ENCODE measurements at regions not wholly inside any gene's neighbourhood (a gene's known extent, or its start where the extent isn't known, plus 50 kb on each side); places are given as distances from the start of the nearest gene placed in this dataset.
"Not testable (repeated sequence)": the region's sequence is repeated elsewhere in the genome, so short reads cannot be mapped to it uniquely, and the experiment has no call there.

DNA sequence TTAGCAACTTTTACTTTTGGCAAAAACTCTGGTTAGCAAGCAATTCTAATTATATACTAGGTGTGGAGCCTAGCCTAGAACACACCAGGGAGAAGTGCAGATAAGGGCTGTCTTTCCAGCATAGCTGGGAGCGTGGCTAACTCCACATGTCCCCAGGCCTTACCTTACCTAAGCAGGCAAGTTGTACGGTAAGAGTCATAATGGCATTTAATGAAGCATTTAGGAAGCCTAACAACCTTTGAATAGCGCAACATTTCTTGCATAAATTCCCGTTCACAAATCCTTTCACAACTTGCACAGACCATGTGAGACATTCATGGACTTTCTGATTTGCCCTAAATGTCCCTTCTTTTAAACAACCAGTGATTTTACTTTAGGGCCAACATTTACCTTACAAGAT lies 917.4 kb upstream of the ACO1 start:
- DNase-seq (ENCODE audit: extremely low spot score, insufficient read length, low read depth) (no peak), FAIRE-seq (no peak)

DNA sequence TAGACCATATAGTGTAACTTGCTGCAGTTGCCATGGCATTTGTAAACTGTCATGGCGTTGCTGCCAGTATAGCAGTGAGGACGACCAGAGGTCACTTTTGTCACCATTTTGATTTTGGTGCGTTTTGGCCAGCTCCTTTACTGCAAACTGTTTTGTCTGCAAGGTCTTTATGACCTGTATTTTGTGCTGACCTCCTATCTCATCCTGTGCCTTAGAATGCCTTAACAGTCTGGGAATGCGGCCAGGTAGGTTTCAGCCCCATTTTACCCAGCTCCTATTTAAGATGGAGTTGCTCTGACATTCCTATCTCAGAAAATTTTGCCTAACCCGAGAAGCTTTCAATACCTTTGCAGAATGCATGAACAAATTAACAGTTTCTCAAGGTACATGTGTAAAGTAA lies 914.4 kb upstream of the ACO1 start:
- DNase-seq (ENCODE audit: extremely low spot score, insufficient read length, low read depth) (no peak), FAIRE-seq (no peak)

DNA sequence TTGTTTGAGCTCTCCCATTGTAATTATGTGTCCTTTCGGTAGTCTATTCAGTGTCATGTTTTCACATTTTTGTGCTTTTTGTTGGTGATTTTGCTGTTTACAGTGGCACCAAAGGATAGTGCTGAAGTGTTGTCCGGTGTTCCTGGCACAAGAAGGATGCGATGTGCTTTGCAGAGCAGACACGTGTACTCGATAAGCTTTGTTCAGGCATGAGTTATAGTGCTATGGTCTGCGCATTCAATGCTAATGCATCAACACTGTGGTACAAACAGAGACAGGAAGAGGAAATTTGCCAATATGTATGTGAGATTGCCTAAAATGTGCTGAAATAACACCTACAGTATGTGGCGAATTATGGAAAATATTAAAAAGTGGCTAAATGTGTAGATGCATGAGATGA lies 913.4 kb upstream of the ACO1 start:
- DNase-seq (ENCODE audit: extremely low spot score, insufficient read length, low read depth), result no peak
- FAIRE-seq, result no peak

DNA sequence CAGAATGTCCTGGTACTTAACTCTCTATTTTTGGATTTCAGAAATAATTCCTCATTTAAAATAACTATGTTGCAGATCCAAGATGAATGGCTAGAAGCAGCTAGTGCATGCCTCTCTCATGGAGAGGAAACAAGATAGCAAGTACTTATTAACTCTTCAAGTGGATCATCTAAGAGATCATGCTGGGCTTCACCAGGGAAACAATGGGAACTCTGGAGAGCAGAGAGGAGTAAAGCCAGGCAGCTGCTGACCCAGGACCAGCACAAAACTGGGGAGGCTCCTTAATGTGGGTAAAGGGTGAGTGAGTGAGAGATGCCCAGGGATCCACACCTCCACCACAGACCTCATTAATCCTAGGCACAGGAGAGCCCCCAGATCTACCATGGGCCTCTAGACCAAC lies 897.8 kb upstream of the ACO1 start:
- DNase-seq (ENCODE audit: extremely low spot score, insufficient read length, low read depth) (no peak), FAIRE-seq (no peak)

DNA sequence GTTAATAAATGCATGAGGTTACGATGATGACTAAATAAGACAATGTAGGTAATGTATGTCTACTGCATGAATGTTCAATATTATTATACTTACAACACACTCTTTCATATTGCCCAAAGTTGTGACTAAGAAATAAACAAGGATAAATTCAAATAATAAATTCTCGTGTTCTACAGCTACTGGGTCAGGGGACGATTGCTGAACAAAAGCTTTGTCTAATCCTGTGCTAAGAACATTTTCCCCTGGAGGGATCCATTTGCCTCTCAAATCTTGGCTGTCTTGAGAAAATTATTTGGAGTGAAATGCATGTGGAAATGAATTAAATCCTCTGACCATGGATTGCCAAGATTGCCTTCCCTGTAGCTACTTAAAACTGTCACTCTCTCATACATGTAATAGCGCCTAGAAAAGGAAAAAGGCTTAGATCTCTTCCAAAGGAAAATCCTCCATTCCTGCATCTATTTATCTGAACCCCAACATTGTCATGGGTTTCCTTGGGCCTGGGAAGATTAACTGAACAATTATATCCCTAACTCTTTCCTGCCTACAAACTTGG lies 893.8 kb upstream of the ACO1 start:
- DNase-seq (ENCODE audit: extremely low spot score, insufficient read length, low read depth), result no peak
- no peak for FAIRE-seq

DNA sequence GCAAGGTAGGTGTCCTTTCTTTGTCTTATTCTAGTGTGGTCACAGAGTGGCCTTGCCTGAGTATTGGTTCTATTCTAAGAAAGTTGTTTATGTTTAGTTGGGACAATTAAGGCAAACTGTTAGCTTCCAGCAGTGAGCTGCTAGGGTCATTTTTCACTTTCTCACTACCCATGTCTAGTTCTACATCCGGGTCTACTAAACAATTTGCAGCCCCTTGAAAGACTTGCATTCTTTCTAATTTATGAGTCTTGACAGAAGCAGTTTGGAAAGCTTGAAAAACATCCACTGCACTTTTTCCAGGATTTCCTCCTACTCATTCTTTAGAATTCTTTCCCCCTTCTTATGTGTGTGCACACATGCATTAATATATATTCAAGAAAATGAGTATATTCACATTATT lies 892.2 kb upstream of the ACO1 start:
- FAIRE-seq (no peak), DNase-seq (ENCODE audit: extremely low spot score, insufficient read length, low read depth) (no peak)

DNA sequence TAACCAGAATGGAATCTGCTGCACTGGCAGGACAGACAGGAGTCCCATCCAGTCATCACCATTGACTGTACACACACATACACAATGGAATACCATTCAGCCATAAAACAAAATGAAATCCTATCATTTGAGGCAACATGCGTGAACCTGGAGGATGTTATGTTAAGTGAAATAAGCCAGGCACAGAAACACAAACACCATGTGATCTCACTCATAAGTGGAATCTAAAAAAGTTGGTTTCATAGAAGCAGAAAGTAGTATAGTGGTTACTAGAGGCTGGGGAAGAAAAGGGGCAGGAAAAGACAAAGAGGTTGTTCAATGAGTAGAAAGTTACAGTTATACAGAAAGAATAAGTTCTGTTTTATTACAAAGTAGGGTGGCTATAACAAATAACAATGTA lies 884.0 kb upstream of the ACO1 start:
- DNase-seq (ENCODE audit: extremely low spot score, insufficient read length, low read depth), result no peak
- no peak for FAIRE-seq

DNA sequence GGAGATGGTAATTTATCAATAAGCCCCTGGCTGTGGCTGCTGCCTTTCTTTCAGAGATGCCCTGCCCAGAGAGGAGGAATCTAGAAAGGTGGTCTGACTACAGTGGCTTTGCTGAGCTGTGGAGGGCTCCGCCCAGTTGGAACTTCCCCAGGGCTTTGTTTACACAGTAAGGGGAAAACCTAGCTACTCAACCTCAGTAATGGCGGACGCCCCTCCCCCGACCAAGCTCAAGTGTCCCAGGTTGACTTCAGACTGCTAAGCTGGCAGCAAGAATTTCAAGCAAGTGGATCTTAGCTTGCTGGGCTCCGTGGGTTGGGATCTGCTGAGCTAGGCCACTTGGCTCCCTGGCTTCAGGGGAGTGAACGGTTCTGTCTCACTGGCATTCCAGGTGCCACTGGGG lies 865.4 kb upstream of the ACO1 start:
- no peak for FAIRE-seq
- no peak for DNase-seq (ENCODE audit: extremely low spot score, insufficient read length, low read depth)

DNA sequence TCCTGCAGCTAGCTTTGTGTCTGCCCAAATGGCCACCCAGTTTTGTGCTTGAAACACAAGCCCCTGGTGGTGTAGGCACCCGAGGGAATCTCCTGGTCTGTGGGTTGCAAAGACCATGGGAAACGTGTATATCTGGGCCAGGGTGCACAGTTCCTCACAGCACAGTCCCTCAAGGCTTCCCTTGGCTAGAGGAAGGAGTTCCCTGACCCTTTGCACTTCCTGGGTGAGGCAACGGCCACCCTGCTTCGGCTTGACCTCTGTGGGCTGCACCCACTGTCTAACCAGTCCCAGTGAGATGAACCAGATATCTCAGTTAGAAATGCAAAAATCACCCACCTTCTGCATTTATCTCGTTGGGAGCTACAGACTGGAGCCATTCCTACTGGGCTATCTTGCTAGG lies 865.0 kb upstream of the ACO1 start:
- no peak for DNase-seq (ENCODE audit: extremely low spot score, insufficient read length, low read depth)
- FAIRE-seq, result no peak

DNA sequence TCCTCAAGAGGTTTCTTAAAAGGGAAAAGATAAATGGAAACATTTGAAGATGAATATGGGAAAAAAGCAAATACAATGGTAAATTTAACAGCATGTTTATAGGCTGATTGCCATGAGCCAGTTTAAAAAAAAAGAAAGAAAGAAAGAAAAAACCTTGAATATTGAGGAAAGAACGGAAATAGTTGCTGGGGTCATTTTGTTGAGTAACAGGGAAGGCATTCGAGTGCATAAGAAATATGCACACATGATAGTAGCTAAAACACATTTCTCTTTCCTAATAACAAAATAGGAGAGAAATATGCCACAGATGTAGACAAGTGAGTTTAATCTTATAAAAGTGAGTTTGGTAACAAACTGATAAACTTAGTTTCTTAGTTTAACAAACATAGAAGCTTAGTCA lies 864.6 kb upstream of the ACO1 start:
- FAIRE-seq (no peak), DNase-seq (ENCODE audit: extremely low spot score, insufficient read length, low read depth) (no peak)

DNA sequence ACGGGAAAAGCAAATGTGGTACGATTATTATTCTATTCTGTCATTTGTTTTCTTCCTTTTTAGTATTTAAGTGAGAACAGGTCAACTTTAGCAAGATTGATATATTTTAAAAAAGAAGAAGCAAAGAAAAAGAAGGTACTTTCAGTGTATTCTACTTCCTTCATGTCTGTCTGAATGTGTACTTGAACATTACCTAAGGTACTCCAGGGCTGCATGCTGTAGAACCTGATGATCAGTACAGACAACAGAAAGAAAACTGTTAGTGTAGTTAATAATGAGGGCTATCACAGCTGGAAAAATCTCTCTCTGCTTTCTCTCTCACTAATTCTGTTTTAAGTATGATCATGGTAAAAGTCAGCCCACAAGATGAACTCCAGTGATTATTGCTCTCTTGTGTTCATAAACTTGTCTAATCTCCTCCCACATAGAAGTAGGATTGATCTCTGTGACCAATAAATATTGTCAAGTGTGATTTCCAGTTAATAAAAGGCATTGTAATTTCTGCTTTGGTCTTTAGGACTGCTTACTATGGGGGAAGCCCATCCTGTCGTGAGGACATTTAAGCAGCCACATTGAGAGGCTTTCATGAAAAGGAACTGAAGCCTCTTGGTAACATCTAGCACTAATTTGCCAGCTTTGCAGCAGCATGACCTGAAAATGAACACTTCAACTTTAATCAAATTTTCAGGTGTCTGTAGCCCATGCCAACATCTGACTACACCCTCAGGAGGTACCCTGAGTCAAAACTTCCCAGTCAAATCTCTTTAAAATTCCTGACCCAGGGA lies 864.0 kb upstream of the ACO1 start:
- no peak for FAIRE-seq

DNA sequence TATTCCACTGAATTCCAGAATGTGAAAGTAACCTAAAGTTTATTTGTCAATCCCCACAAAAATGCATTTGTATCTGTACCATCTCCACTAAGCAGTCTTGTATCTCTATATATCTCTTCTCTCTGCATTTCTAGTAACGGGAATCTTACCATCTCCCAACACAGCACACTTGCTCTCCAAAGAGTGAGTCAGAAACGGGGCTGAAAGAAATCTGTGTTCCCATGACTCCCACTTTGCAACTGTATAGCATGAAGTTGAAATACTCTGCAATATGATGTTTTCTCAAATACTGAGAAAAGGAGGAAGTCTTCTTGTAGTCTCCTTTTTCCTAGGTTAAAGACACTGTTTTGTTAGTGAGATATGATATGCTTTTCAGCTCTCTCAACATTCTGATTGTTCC lies 848.8 kb upstream of the ACO1 start:
- FAIRE-seq (no peak), DNase-seq (ENCODE audit: extremely low spot score, insufficient read length, low read depth) (no peak)

More for the DNA sequence above, 864.0 kb upstream of the ACO1 start:
- DNase-seq (ENCODE audit: extremely low spot score, insufficient read length, low read depth), result no peak

DNA sequence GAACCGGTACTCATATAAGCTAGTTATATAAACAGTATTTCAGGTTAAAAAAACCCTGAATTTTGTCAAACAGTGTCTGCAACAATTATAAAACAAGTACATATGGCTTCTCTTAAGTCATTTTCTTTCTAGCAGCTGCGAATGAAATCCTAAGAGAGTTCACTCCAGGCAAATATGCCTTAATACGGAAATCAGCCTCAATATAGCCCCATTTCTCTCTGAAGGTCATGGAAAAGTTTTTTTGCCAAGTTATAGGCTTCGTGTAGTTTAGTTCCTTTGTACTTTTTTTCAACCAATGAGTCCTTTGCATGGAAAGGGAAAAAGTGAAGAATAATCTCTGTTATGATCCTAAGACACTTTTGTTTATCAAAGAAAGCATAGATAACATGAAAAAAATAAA lies 848.0 kb upstream of the ACO1 start:
- no peak for FAIRE-seq

DNA sequence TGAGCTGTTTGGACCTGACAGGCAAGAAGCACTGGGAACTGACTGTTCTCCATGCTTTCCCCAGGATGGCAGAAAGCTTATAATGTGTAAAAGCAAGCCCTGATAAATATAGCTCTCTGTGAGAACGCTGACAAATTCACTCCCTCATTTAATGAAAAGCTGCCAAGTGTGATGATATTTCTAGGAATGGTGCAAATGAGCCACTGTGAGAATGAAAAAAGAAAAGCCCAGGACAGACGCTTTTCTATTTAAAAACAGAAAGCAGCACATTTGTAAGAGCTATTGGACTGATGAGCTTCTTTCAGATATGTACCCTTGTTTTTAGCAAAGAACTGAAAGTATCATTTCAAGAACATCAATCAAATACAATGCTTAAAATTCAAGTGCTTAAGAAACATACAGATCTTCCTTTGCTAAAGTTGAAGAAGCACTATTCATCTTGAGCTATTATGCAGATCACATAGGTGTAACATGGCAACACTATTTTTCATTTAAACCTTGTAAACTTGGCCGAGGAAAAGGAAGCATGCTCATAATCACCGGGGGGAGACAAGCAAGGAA lies 842.6 kb upstream of the ACO1 start:
- DNase-seq (ENCODE audit: extremely low spot score, insufficient read length, low read depth) (no peak), FAIRE-seq (peak; percentile 33)

More for the DNA sequence above, 848.0 kb upstream of the ACO1 start:
- no peak for DNase-seq (ENCODE audit: extremely low spot score, insufficient read length, low read depth)

DNA sequence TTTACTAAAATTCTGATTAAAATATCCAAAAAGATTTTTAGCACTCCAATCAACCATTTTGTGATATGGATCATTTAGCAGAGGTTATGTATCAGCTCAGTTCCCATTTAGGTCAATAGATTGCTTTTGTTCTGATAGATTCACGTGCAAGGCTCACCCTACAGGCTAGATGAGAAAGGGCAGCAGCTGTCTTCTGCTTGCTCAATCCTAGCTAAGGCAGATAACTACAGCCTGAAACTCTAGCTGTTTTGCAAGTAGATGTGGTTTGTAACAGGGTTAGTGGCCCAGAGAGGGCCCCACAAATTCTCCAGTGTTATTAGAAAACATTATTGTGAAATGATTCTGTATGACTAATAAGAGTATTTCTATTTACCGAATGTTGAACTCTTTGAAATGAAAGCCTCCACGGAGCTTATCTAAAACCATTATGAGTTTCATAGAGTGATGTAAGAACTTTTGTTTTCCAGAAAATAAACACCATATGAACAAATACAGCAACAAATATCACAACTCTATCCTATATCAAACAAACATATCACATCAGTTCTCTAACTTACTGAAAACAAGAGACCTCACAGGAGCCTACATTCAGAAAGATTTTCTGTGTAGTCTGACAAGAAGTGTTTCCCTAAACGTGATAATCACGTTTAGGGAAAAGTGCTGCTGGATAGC lies 841.9 kb upstream of the ACO1 start:
- DNase-seq (ENCODE audit: extremely low spot score, insufficient read length, low read depth) (peak; percentile 2), FAIRE-seq (peak; percentile 68)

DNA sequence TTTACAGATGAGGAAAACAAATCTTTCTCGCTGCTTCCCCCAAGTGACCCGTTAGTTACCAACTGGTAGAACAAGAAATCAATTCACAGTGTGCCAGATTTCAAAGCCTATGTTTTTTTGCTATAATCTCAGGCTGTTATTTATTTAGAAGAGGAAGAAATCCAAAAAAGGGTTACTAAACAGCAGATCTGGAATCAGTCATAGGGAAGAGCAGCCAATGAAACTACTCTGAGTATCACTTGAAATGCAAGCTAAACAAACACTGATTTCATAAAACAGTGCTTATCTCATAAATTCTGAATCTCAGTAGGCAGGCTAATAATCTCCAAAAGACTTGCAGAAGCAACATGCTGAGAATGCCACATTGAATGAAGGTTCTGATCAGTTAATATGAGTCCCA lies 829.5 kb upstream of the ACO1 start:
- FAIRE-seq (no peak), DNase-seq (ENCODE audit: extremely low spot score, insufficient read length, low read depth) (no peak)

DNA sequence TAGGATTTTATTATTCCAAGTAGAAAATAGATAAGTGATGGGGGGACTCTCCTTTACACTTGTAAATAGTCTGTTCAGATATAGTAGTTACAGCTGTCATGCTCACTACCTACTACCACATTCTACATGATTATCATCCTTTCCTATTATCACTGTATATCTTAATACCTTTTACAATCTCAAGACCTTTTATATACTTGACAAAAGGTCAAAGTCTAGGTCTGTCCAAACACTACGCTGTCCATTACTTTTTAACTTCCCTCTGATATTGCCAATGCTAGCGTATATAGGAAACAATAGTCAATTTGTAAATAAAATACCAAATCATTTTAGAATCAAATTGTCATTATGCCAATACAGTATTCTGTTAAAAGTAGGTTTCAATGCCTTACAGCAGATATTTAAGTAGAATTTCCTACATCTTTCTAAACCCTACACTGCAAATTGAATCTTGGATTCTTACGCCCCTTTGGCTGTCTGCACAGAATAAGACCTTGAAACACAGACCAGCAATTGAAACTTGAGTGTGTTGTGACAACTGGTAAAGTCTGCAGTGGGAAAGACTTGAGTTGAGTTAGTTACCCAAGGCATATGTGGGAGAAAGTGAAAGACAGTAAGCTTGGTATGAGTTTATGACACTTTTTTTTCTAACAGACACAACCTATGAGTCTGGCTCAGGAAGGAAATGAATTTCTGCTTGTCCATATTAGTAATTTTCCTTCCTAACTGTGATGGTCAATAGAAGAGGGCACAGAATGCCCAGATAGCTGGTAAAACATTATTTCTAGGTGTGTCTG lies 827.6 kb upstream of the ACO1 start:
- DNase-seq (ENCODE audit: extremely low spot score, insufficient read length, low read depth) (no peak), FAIRE-seq (no peak)

DNA sequence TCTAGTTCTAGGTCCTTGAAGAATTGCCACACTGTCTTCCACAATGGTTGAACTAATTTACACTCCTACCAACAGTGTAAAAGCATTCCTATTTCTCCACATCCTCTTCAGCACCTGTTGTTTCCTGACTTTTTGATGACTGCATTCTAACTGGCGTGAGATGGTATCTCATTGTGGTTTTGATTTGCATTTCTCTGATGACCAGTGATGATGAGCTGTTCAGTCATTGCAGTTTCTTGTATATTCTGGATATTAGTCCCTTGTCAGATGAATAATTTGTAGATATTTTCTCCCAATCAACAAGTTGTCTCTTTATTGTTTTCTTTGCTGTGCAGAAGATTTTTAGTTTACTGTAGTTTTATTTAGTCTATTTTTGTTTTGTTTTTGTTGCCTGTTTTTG lies 812.3 kb upstream of the ACO1 start:
- not testable (repeated sequence) for FAIRE-seq

DNA sequence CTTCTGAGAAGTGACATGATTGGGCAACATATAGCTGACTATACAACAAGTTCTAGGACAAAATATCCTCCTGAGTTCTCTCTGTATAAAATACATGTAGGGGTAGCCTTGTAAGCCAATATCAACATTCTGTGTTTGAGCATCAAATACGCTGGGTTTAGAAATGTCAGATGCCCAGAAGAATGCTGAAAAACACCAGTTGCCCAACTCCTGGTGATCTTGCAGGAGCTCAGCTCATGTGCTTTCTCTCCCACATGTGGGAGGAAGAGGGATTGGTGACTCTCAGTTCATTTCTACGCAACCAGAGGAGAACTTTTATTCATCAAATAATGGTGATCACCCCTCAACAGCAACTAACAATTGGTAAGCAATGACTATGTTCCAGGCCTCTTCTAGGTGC lies 810.9 kb upstream of the ACO1 start:
- DNase-seq (ENCODE audit: extremely low spot score, insufficient read length, low read depth) (no peak), FAIRE-seq (no peak)

More for the DNA sequence above, 812.3 kb upstream of the ACO1 start:
- not testable (repeated sequence) for DNase-seq (ENCODE audit: extremely low spot score, insufficient read length, low read depth)

DNA sequence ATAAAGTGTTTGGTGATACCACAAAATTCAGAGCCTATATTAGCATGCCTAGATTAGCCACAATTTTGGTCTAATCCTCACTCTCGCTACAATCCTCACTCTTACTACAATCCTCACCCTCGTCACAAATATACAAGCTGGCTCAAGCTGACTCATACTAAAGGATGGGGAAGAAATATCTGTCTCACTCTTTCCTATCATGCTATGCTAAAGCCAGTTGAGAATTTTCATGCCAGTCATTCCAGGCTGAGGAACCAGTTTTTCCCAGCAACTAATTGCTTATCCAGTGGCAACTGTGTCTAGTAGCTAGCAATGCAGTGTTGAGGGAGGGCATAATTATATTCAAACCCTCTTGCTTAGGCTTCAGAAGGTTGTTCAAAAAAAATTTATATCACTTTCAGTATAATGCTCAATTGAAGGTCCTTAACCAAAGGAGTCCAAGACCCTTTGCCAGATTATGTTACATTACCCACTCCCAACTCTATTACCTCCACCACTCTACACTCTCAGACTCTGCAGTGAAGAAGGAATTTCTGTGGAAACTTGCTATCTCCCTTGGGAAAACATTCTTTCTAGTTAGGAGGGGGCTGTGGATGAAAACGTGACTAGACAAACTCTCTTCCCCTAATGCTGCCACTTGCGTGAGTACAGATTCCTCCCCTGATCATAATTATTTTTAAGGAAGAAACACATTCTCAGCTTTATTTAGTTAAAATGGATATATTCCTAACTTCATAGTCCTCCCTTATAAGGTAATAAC lies 810.3 kb upstream of the ACO1 start:
- DNase-seq (ENCODE audit: extremely low spot score, insufficient read length, low read depth), result no peak
- FAIRE-seq, result no peak

Measured in GM18507 (cell line).